Suprapubic skin (tissue), 3 donors: ENCODE measurements at regions not wholly inside any gene's neighbourhood (a gene's known extent, or its start where the extent isn't known, plus 50 kb on each side); places are given as distances from the start of the nearest gene placed in this dataset.

Experiments used
- CTCF ChIP-seq, 2 donors: fragments of 200-600 bp in 1 of 2; fragments of 450-650 bp in 1 of 2; sonication (generic) in 1 of 2; IDR thresholded peaks; one replicate each; pipeline ENCODE4 v1.5.1; 2016 to 2019; ENCODE audit warnings: antibody characterized with exemption in 2 of 2, mild to moderate bottlenecking in 1 of 2, moderate library complexity in 1 of 2
- EP300 ChIP-seq: sonication (generic); formaldehyde crosslinking; IDR thresholded peaks from one replicate; pipeline ENCODE4 v1.6.1; 2017; ENCODE audit warnings: antibody characterized with exemption
- POLR2A ChIP-seq, 2 donors: fragments of 450-650 bp; IDR thresholded peaks; one replicate each; pipeline ENCODE4 v1.6.1; 2017; ENCODE audit warnings: antibody characterized with exemption in 2 of 2, mild to moderate bottlenecking in 2 of 2, moderate library complexity in 2 of 2

- no peak for TF ChIP-seq CTCF (IDR thresholded peaks at IDR 0.05)
- no peak for TF ChIP-seq POLR2A (IDR thresholded peaks at IDR 0.05)
- no peak for TF ChIP-seq EP300
Observed at GRCh38 chr5:87195616-87196015, 72.1 kb upstream of the RASA1 start.
